A673 (cell line): ENCODE measurements at regions not wholly inside any gene's neighbourhood (a gene's known extent, or its start where the extent isn't known, plus 50 kb on each side); places are given as distances from the start of the nearest gene placed in this dataset.

Source experiments
- BruUV-seq: library from RNA; stranded (reverse); fragments of 400-500 nt; replicated peaks from 2 replicates; lab custom pipeline; 2021; lab: Mats Ljungman, UMichigan
- CTCF ChIA-PET: fragments of 300-600 bp; sonication (Branson Sonifier 250); formaldehyde crosslinking; loops from one replicate; lab custom pipeline; 2022; ENCODE audit warnings: antibody characterized with exemption; lab: Charles Lee
- POLR2A ChIA-PET: fragments of 300-600 bp; sonication (Branson Sonifier 250); formaldehyde crosslinking; loops from one replicate; lab custom pipeline; 2022; ENCODE audit warnings: antibody characterized with exemption; ENCODE audit not compliant: low non-redundant PET; lab: Charles Lee
- DNase-seq: peaks from one replicate; pipeline ENCODE4 v3.0.0-alpha.2; 2015; ENCODE audit warnings: low spot score
- H3K27ac ChIP-seq: fragments of 200-600 bp; sonication (generic); 2 replicates; pipeline ENCODE4 v1.5.1; 2016; ENCODE audit warnings: mixed run types, low read depth, mild to moderate bottlenecking, mixed read lengths, antibody characterized with exemption, low read length; ENCODE audit not compliant: poor library complexity, severe bottlenecking
- H3K27me3 ChIP-seq: fragments of 200-600 bp; sonication (generic); replicated peaks from 2 replicates; pipeline ENCODE4 v1.6.1; 2017; ENCODE audit warnings: mixed run types, low read depth, mild to moderate bottlenecking, mixed read lengths, antibody characterized with exemption, low read length; ENCODE audit not compliant: insufficient read depth, poor library complexity
- H3K36me3 ChIP-seq: fragments of 200-600 bp; sonication (generic); 2 replicates; pipeline ENCODE4 v1.6.1; 2016; ENCODE audit warnings: mixed run types, mild to moderate bottlenecking, mixed read lengths, antibody characterized with exemption, low read length; ENCODE audit not compliant: insufficient read depth, poor library complexity, severe bottlenecking
- H3K4me1 ChIP-seq: fragments of 200-600 bp; sonication (generic); 2 replicates; pipeline ENCODE4 v1.6.1; 2017; ENCODE audit warnings: mixed run types, mild to moderate bottlenecking, mixed read lengths, antibody characterized with exemption, low read length; ENCODE audit not compliant: insufficient read depth, poor library complexity, severe bottlenecking
- H3K4me3 ChIP-seq: fragments of 200-600 bp; sonication (generic); 2 replicates; pipeline ENCODE4 v1.5.1; 2016; ENCODE audit warnings: low read depth, mixed run types, mild to moderate bottlenecking, mixed read lengths, low read length; ENCODE audit not compliant: poor library complexity, severe bottlenecking
- H3K9me3 ChIP-seq: fragments of 200-600 bp; sonication (generic); 2 replicates; pipeline ENCODE4 v1.6.1; 2016; ENCODE audit warnings: mixed run types, low read depth, mild to moderate bottlenecking, mixed read lengths, antibody characterized with exemption, low read length; ENCODE audit not compliant: poor library complexity, severe bottlenecking
- CTCF ChIP-seq: fragments of 300-800, 200-600 bp; sonication (generic); conservative IDR thresholded peaks from 2 replicates; pipeline ENCODE4 v1.5.1; 2017; ENCODE audit warnings: low read depth, mild to moderate bottlenecking, antibody characterized with exemption, low read length, moderate library complexity, mixed read lengths
- EZH2 ChIP-seq: fragments of 200-600 bp; sonication (generic); IDR thresholded peaks from 2 replicates; pipeline ENCODE4 v1.6.1; 2017; ENCODE audit warnings: borderline replicate concordance, low read depth, mild to moderate bottlenecking, mixed read lengths, antibody characterized with exemption, low read length; ENCODE audit not compliant: poor library complexity, severe bottlenecking
- intact Hi-C: fragments of 100-400 bp; cut with micrococcal nuclease; formaldehyde crosslinking; loops from one replicate; pipeline ENCODE4 v1.10.0; 2022; ENCODE audit not compliant: unreplicated experiment

DNA sequence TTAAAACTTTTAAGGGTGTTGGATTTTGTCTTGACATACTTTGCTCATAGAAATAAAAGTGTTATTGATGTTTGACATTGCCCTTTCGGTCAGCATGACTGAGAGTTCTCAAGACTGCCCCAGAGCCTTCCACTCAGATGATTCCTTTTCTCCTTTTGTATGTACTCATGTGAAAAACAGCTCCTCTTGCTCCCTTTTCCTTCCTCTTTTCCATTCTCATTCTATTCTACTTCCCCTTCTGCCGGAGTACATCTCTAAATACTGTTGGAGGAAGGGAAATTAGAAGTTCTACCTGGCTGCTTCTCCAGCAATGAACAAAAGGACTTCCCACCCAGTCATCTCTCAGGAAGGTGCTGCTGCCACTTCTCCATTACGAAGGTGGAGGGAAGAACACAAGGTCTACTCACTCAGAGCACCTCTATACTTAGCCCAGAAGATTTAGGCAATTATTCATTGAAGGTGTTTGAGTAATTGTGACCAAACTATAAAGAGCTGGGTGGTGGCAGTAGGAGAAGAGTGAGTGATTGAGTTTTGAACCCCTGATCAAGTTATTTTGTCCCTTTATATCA, 163.8 kb upstream of the MBNL1 start:
- no TSS peak for BruUV-seq
- intact Hi-C loops: no loop called here
- Histone ChIP-seq H3K4me1 (no peaks in the 10 kb centered on the region), H3K36me3 (no peaks in the 10 kb centered on the region), H3K27ac (no peak overlapping the region), H3K9me3 (no peaks in the 10 kb centered on the region), H3K27me3 (no peaks in the 10 kb centered on the region), H3K4me3 (no peak overlapping the region)
- ChIA-PET POLR2A (no interaction called here), CTCF (no interaction called here)
- TF ChIP-seq EZH2: no peak
- no peak for TF ChIP-seq CTCF
- DNase-seq: no peak

DNA sequence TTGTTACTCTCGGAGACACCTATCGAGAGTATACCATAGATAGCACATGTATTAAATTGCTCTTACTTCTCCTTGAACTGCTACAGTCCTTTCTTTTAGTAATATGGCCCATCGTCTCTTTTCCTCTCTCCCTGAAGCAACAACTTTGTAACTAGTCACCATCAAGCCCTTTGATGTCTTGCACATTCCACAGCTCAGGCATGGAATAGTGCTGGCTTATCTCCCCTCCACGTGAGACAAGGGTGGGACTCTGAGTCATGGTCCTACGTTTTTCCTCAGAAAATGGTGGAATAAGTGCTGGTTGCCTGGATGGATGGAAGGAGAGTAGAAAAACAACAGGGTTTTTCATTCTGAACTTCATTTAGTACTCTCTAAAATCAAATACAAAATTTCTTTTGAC, 163.3 kb upstream of the MBNL1 start:
- Histone ChIP-seq H3K4me1 (no peaks in the 10 kb centered on the region), H3K36me3 (no peaks in the 10 kb centered on the region), H3K27ac (no peak overlapping the region), H3K4me3 (no peak overlapping the region), H3K9me3 (no peaks in the 10 kb centered on the region), H3K27me3 (no peaks in the 10 kb centered on the region)
- TF ChIP-seq EZH2 (no peak), CTCF (no peak)
- no TSS peak for BruUV-seq
- CTCF ChIA-PET: no interaction called here
- POLR2A ChIA-PET: no interaction called here
- DNase-seq: no peak
- intact Hi-C loops: no loop called here

- no peaks in the 10 kb centered on the region for H3K27me3 ChIP-seq
- TF ChIP-seq EZH2 (no peak), CTCF (no peak)
- no peaks in the 10 kb centered on the region for H3K4me1 ChIP-seq
- no peak for DNase-seq
- POLR2A ChIA-PET: no interaction called here
- CTCF ChIA-PET: no interaction called here
- H3K36me3 ChIP-seq: no peaks in the 10 kb centered on the region
- no TSS peak for BruUV-seq
- H3K9me3 ChIP-seq: no peaks in the 10 kb centered on the region
- no peak overlapping the region for H3K4me3 ChIP-seq
- intact Hi-C loops: no loop called here
- H3K27ac ChIP-seq: no peak overlapping the region
These were observed 159.7 kb upstream of the MBNL1 start for GRCh38 chr3:152109038-152109437.
